GM23248 (cell line): ENCODE measurements at regions not wholly inside any gene's neighbourhood (a gene's known extent, or its start where the extent isn't known, plus 50 kb on each side); places are given as distances from the start of the nearest gene placed in this dataset.

Experiments
- EZH2 ChIP-seq: fragments of 200-600 bp; sonication (generic); IDR thresholded peaks from 2 replicates; pipeline ENCODE4 v1.6.1; 2018; ENCODE audit warnings: antibody characterized with exemption, mild to moderate bottlenecking; ENCODE audit not compliant: insufficient read depth, poor library complexity, severe bottlenecking
- EZH2phosphoT487 ChIP-seq: fragments of 200-600 bp; sonication (generic); IDR thresholded peaks from 2 replicates; pipeline ENCODE4 v1.6.1; 2018; ENCODE audit warnings: antibody characterized with exemption, moderate library complexity, mild to moderate bottlenecking, low read depth; ENCODE audit not compliant: insufficient read depth

DNA sequence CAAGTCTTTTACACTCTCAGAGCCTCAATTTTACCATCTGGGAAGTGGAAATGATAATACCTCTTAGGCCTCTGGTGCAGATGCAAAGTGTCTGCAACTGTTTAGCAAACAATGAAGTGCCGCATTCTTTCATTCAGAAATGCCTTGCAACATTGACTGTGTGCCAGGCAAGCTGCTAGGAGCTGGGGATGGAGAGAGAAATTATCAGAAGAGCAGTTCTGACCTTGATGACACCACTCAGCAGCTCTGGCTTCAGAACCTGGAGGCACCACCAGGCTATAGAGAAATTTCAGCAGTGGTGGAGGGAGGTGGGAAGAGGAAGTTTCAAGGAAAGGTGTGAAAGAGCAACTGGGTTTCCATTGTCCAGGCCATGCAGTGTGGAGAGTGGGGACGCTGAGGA is 78.1 kb upstream of the HABP2 start:
- TF ChIP-seq EZH2, result no peak
- no peak for TF ChIP-seq EZH2phosphoT487
